C4-2B (cell line): ENCODE measurements at regions not wholly inside any gene's neighbourhood (a gene's known extent, or its start where the extent isn't known, plus 50 kb on each side); places are given as distances from the start of the nearest gene placed in this dataset.

Experiments used
- H3K27ac ChIP-seq: fragments of 450-650 bp; 2 replicates; pipeline ENCODE4 v1.5.1; 2017
- ZFX ChIP-seq: fragments of 450-650 bp; IDR thresholded peaks from 2 replicates; pipeline ENCODE4 v1.6.1; 2017
- TF ChIP-seq, protein P1 (sequence below): fragments of 450-650 bp; conservative IDR thresholded peaks from 2 replicates; pipeline ENCODE4 v1.5.1; 2017; ENCODE audit warnings: mild to moderate bottlenecking

DNA sequence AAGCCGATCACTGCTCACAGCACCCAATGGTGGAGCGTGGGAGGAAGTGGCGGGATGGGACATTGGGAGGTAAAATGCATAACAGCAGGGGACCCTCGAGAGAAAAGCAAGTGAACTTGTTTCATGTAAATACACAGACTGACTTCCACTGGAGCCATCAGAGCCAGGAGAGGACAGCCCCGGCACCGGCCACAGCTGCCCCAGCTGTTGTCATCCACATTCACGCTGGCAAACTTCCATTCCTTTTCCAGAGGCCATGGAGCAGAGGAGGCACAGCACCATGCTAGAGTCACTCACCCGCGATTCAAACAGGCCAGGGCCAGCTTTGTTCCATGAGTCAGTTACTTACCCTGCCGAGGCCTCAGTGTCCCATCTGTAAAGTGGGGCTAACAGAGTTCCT, 610.9 kb upstream of the SALL3 start:
- TF ChIP-seq, protein P1, sequence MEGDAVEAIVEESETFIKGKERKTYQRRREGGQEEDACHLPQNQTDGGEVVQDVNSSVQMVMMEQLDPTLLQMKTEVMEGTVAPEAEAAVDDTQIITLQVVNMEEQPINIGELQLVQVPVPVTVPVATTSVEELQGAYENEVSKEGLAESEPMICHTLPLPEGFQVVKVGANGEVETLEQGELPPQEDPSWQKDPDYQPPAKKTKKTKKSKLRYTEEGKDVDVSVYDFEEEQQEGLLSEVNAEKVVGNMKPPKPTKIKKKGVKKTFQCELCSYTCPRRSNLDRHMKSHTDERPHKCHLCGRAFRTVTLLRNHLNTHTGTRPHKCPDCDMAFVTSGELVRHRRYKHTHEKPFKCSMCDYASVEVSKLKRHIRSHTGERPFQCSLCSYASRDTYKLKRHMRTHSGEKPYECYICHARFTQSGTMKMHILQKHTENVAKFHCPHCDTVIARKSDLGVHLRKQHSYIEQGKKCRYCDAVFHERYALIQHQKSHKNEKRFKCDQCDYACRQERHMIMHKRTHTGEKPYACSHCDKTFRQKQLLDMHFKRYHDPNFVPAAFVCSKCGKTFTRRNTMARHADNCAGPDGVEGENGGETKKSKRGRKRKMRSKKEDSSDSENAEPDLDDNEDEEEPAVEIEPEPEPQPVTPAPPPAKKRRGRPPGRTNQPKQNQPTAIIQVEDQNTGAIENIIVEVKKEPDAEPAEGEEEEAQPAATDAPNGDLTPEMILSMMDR, result no peak
- no peak for TF ChIP-seq ZFX
- no peak overlapping the region for H3K27ac ChIP-seq

DNA sequence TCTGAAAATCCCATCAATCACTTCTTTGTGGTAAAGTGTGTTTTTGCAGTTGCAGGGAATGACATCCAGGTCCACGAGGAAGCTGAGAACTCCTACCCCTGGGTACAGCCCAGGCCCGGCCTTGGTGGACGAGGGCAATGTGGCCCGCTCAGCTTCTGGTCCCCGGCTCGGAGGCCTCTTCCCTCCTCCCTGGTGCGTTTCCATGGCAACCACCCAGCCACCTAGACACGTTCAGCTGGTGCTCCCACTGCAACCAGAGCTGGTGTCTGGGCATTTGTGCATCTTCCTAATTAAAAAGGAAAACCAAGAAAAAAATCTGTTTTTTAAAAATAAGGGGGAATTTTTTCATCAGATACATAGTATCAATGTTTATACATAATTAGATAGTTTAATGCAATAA, 603.6 kb upstream of the SALL3 start:
- no peak overlapping the region for H3K27ac ChIP-seq
- TF ChIP-seq, protein P1, result no peak
- TF ChIP-seq ZFX, result no peak

DNA sequence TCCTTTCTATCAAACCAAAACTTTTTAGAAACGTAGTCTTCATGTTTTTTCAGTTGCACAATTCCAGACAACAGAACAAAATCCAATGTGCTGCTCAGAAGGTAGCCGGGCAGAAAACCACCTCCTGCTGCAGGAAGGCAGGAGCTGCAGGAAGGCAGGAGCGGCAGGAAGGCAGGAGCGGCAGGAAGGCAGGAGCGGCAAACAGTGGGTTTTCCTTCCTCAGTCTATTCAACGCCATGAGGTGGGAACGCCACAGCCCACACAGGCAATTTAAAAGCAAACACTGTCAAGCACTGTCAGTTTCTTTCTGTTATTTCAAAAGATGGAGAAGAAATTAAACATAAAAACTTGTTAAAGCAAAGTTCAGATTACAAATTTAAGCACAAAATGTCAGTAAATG, 601.2 kb upstream of the SALL3 start:
- TF ChIP-seq, protein P1, result no peak
- TF ChIP-seq ZFX, result no peak
- no peak overlapping the region for H3K27ac ChIP-seq

DNA sequence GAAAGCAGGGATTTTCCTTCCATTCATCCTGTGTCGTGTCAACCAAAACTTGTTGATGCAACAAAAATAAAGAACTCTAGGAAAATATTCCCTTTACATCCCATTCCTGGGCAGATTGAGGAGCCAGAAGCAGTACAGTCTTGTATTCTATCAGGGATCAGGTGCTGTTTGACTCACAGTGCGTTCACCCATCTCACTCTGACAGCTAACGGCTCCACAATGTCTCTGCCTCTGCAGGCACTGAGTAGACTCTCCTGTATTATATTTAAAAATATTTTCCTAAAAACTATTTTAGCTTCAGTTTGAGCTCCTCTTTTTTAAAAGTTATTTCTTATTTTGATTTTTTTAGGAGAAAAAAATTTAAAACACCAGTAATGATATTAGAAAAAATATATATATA, 600.6 kb upstream of the SALL3 start:
- no peak overlapping the region for H3K27ac ChIP-seq
- TF ChIP-seq, protein P1, result no peak
- no peak for TF ChIP-seq ZFX

DNA sequence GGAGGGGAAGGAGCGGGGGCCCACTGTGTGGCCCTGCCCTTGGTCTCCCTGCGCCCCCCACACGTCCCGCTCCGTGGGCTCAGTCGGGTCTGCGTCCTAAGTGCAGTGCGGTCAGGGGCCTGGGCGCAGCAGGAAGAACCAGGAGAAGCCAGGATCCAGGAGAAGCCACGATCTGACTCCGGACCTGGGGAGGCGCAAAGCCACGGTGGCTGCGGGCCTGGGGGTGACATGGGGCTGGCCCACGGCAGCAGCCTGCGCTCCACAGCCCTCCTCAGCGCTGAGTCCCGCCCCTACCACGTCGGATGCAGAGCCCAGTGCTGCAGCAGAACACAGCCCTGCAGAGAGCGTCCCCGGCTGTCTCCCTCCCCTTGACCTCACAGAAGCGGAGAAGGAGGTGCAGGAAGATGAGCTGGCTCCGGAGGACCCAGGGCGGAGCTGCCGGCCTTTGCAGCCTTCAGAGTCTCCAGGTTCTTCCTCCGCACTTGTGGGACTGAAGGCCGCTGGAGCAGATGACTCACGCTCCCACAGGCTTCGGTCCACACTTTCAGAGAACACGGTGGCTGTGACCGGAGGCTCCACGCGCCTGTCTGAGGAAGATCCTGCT, 589.2 kb upstream of the SALL3 start:
- TF ChIP-seq, protein P1, result no peak
- no peak for TF ChIP-seq ZFX
- no peak overlapping the region for H3K27ac ChIP-seq

DNA sequence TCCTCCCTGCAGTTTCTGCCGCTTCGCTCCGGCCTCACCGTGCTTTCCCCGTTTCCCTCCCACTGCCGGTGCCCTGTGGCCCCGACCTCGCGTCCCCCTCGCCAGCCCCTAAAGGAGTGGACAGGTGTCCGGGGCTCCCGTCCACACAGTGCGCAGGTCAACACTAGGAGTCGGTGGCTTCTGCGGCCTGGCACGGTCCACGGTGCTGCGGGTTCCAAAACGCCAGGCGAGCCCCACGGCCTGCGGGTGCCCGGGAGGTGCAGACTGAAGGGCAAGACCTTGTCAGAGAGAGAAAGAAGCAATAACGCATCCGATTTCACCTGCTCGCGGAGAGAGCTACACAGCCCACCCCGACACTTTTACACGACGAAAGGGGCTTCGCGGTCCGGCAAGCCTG, 588.7 kb upstream of the SALL3 start:
- H3K27ac ChIP-seq, result no peak overlapping the region
- TF ChIP-seq, protein P1, result no peak
- TF ChIP-seq ZFX, result no peak

DNA sequence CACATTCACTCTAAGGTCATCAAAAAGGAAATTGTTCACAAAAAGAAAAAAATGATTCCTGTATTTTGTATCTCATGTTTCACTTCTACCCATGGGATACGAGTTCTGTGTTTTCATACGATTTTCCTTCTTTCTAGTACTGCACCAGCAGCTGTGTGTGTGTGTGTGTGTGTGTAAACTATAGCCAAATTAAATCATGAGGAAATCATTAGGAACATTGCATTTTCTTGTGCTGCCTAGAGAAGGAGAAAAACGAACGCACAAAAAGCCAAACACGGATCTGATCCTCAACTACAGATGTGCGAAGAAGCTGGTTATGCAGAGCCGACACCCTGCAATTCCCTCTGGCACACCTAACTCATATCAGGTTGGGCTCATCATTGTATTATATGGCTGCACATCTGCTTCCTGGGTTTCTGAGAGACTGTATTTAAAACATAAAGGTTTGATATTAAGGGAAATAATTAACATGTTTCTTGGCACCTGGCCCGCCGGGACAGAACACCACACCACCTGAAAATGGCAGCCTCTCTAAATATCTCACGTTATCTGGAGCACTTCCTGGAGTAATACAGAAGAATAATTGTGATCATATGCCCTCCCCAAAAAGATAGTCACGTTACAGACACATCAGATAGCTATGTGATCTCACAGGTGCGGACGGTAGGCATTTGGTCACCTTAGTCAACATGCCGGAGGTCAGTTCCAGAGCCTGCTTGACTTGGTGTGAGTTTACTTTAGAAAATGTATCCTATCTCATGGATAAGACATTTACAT, 586.3 kb upstream of the SALL3 start:
- no peak overlapping the region for H3K27ac ChIP-seq
- no peak for TF ChIP-seq ZFX
- TF ChIP-seq, protein P1, result no peak
